AG04449 (cell line): ENCODE measurements at regions not wholly inside any gene's neighbourhood (a gene's known extent, or its start where the extent isn't known, plus 50 kb on each side); places are given as distances from the start of the nearest gene placed in this dataset.

ENCODE experiments used
- CTCF ChIA-PET: fragments of 350-600 bp; formaldehyde crosslinking; extraction: SDS; loops from one replicate; lab custom pipeline; 2021; ENCODE audit warnings: antibody characterized with exemption; lab: Yijun Ruan, JAX
- POLR2A ChIA-PET: fragments of 400-600, 350-600 bp; formaldehyde crosslinking; extraction: SDS; loops from one replicate; lab custom pipeline; 2020; ENCODE audit warnings: antibody characterized with exemption, inconsistent platforms; lab: Yijun Ruan, JAX
- DNase-seq: peaks from one replicate; pipeline ENCODE4 v3.0.0-alpha.2; 2010; ENCODE audit warnings: low read depth, low spot score
- H3K4me3 ChIP-seq: 2 replicates; pipeline ENCODE4 v1.5.1; 2011; ENCODE audit warnings: low read depth, mild to moderate bottlenecking, control low read depth, low read length
- CTCF ChIP-seq: IDR thresholded peaks from one replicate; pipeline ENCODE4 v1.5.1; 2011; ENCODE audit warnings: mild to moderate bottlenecking, moderate library complexity, low read length, control low read depth, inconsistent platforms; ENCODE audit not compliant: insufficient read depth; ENCODE audit errors: missing control alignments

GRCh38 chr10:110413049-110413783, 84.5 kb upstream of the DUSP5 start:
- no peak for TF ChIP-seq CTCF
- ChIA-PET POLR2A (interaction anchor here (1.4 to 2.8 kb wide), 2 partner anchors 13 to 88 kb away, joined by 3 to 21 read pairs; no protein-coding TSS in a partner anchor), CTCF (interaction anchor here (1.1 to 3.9 kb wide), 4 partner anchors 12 to 133 kb away, joined by 3 to 12 read pairs (median 10); no protein-coding TSS in a partner anchor)
- no peak for DNase-seq
- H3K4me3 ChIP-seq = no peak overlapping the region

GRCh38 chr10:110413903-110414547, 83.7 kb upstream of the DUSP5 start:
- DNase-seq = no peak
- TF ChIP-seq CTCF = no peak
- ChIA-PET POLR2A (interaction anchor here (1.4 kb wide), 1 partner anchor 87 kb away, joined by 3 read pairs; no protein-coding TSS in a partner anchor), CTCF (interaction anchor here (1.1 to 3.9 kb wide), 5 partner anchors 11 to 133 kb away, joined by 3 to 12 read pairs (median 7); no protein-coding TSS in a partner anchor)
- H3K4me3 ChIP-seq = no peak overlapping the region

- TF ChIP-seq CTCF = no peak
- no peak for DNase-seq
- CTCF ChIA-PET = interaction anchor here (0.6 to 3.9 kb wide), 3 partner anchors 84 to 132 kb away, joined by 3 to 12 read pairs (median 3); no protein-coding TSS in a partner anchor
- POLR2A ChIA-PET = no interaction called here
- no peak overlapping the region for H3K4me3 ChIP-seq
Measured at GRCh38 chr10:110414548-110415309, 83.0 kb upstream of the DUSP5 start.

- TF ChIP-seq CTCF = no peak
- no peak overlapping the region for H3K4me3 ChIP-seq
- ChIA-PET CTCF (interaction anchor here (0.7 to 0.8 kb wide), 2 partner anchors 8 to 9 kb away, joined by 3 read pairs; no protein-coding TSS in a partner anchor), POLR2A (no interaction called here)
- DNase-seq = no peak
Measured at GRCh38 chr10:110415809-110416208, 81.9 kb upstream of the DUSP5 start.

GRCh38 chr10:110416776-110417711, 80.7 kb upstream of the DUSP5 start:
- no peak overlapping the region for H3K4me3 ChIP-seq
- CTCF ChIA-PET = interaction anchor here (1.1 kb wide), 2 partner anchors 9 to 18 kb away, joined by 3 to 6 read pairs; no protein-coding TSS in a partner anchor
- no peak for DNase-seq
- POLR2A ChIA-PET = no interaction called here
- TF ChIP-seq CTCF = no peak
